GM12878 (cell line): ENCODE measurements at regions not wholly inside any gene's neighbourhood (a gene's known extent, or its start where the extent isn't known, plus 50 kb on each side); places are given as distances from the start of the nearest gene placed in this dataset.

Experiments
- ATAC-seq: fragments of 200-7000 bp; cut with Tn5 transposase; 3 replicates; pipeline ENCODE4 v1.9.1; 2020; ENCODE audit warnings: mild to moderate bottlenecking, moderate library complexity
- BruUV-seq: library from RNA; stranded (reverse); fragments of 400-500 nt; replicated peaks from 2 replicates; lab custom pipeline; 2021; lab: Mats Ljungman, UMichigan
- CTCF ChIA-PET: fragments of 300-600 bp; sonication (Branson Sonifier 250); formaldehyde crosslinking; extraction: SDS; loops from one replicate; lab custom pipeline; 2021; ENCODE audit warnings: inconsistent platforms; lab: Yijun Ruan, JAX
- POLR2A ChIA-PET: fragments of 350-600 bp; formaldehyde crosslinking; extraction: SDS; loops from one replicate; lab custom pipeline; 2021; ENCODE audit warnings: inconsistent platforms; lab: Charles Lee
- RAD21 ChIA-PET: fragments of 300-600 bp; sonication (Branson Sonifier 250); formaldehyde crosslinking; loops from one replicate; lab custom pipeline; 2023; ENCODE audit warnings: antibody characterized with exemption; ENCODE audit not compliant: unreplicated experiment; lab: Charles Lee
- SMC1A ChIA-PET: fragments of 300-600 bp; sonication (Branson Sonifier 250); formaldehyde crosslinking; loops from one replicate; lab custom pipeline; 2023; ENCODE audit not compliant: unreplicated experiment, uncharacterized antibody; lab: Charles Lee
- DNase-seq: peaks from one replicate; pipeline ENCODE4 v3.0.0-alpha.2; 2011; ENCODE audit warnings: low read depth, low spot score
- FAIRE-seq: peaks from 3 replicates; lab custom pipeline; 2011; peaks lifted over from hg19 to GRCh38; lab: Jason Lieb, UNC
- H2AFZ ChIP-seq: 2 replicates; pipeline ENCODE4 v1.6.0; 2011; ENCODE audit warnings: low read depth, low read length, control low read depth; ENCODE audit not compliant: control insufficient read depth
- H3K27ac ChIP-seq: 2 replicates; pipeline ENCODE4 v1.5.1; 2011; ENCODE audit warnings: control low read depth; ENCODE audit not compliant: control insufficient read depth, insufficient read depth
- H3K27me3 ChIP-seq, 2 experiments: replicated peaks in 1 of 2; 2 replicates each; pipeline versions ENCODE4 v1.6.0 to v1.6.1; 2011; ENCODE audit warnings: low read length in 1 of 2; ENCODE audit not compliant: control insufficient read depth in 2 of 2, insufficient read depth in 2 of 2
- H3K36me3 ChIP-seq, 2 experiments: 2 replicates each; pipeline ENCODE4 v1.5.1; 2011; ENCODE audit warnings: low read length in 1 of 2; ENCODE audit not compliant: control insufficient read depth in 2 of 2, insufficient read depth in 2 of 2
- H3K4me1 ChIP-seq: 2 replicates; pipeline ENCODE4 v1.6.1; 2011; ENCODE audit warnings: mild to moderate bottlenecking, low read length, moderate library complexity, mixed read lengths; ENCODE audit not compliant: control insufficient read depth, insufficient read depth
- H3K4me2 ChIP-seq: 2 replicates; pipeline ENCODE4 v1.6.0; 2011; ENCODE audit warnings: control low read depth; ENCODE audit not compliant: control insufficient read depth, insufficient read depth
- H3K4me3 ChIP-seq: fragments of 200-600 bp; sonication (generic); 2 replicates; pipeline ENCODE4 v1.5.1; 2016
- H3K79me2 ChIP-seq: 2 replicates; pipeline ENCODE4 v1.6.0; 2011; ENCODE audit warnings: low read length; ENCODE audit not compliant: control insufficient read depth, insufficient read depth
- H3K9ac ChIP-seq: 2 replicates; pipeline ENCODE4 v1.8.0; 2011; ENCODE audit warnings: low read length, control low read depth, mixed read lengths; ENCODE audit not compliant: control insufficient read depth, insufficient read depth
- H3K9me3 ChIP-seq: replicated peaks from 3 replicates; pipeline ENCODE4 v1.5.1; 2011; ENCODE audit warnings: mild to moderate bottlenecking, low read length; ENCODE audit not compliant: control insufficient read depth, insufficient read depth
- H4K20me1 ChIP-seq: 2 replicates; pipeline ENCODE4 v1.6.0; 2011; ENCODE audit not compliant: control insufficient read depth, insufficient read depth
- BMI1 ChIP-seq: fragments of 450-650 bp; IDR thresholded peaks from 2 replicates; pipeline ENCODE4 v1.6.1; 2016; ENCODE audit warnings: mild to moderate bottlenecking, moderate library complexity, borderline replicate concordance
- CTCF ChIP-seq, 3 experiments: IDR thresholded peaks in 2 of 3; conservative IDR thresholded peaks in 1 of 3; 2 replicates each; pipeline ENCODE4 v1.5.1; 2011; ENCODE audit warnings: low read depth in 3 of 3, low read length in 3 of 3, mild to moderate bottlenecking in 3 of 3, control low read depth in 2 of 3, moderate library complexity in 2 of 3, inconsistent platforms in 1 of 3, mixed read lengths in 1 of 3; ENCODE audit not compliant: control insufficient read depth in 2 of 3, insufficient read depth in 1 of 3; ENCODE audit errors: extremely low read depth in 1 of 3
- ETV6 ChIP-seq, 2 experiments: fragments of 450-650 bp in 1 of 2; IDR thresholded peaks in 1 of 2; conservative IDR thresholded peaks in 1 of 2; 2 replicates each; pipeline ENCODE4 v1.6.1; 2014; ENCODE audit warnings: antibody characterized with exemption in 1 of 2, borderline replicate concordance in 1 of 2, low read depth in 1 of 2, mild to moderate bottlenecking in 1 of 2, moderate library complexity in 1 of 2
- MEF2A ChIP-seq: IDR thresholded peaks from 2 replicates; pipeline ENCODE4 v1.6.1; 2011; ENCODE audit warnings: low read depth, mild to moderate bottlenecking, low read length, moderate library complexity; ENCODE audit not compliant: insufficient read depth
- NR2C1 ChIP-seq: fragments of 450-650 bp; IDR thresholded peaks from 2 replicates; pipeline ENCODE4 v1.6.1; 2017; ENCODE audit warnings: antibody characterized with exemption, mild to moderate bottlenecking, moderate library complexity
- NR2C2 ChIP-seq: IDR thresholded peaks from 2 replicates; pipeline ENCODE4 v1.6.1; 2011; ENCODE audit warnings: borderline replicate concordance, low read depth; ENCODE audit not compliant: control insufficient read depth, insufficient read length
- RAD21 ChIP-seq: IDR thresholded peaks from 2 replicates; pipeline ENCODE4 v1.6.1; 2011; ENCODE audit warnings: mild to moderate bottlenecking, low read depth, low read length, moderate library complexity; ENCODE audit not compliant: insufficient read depth
- SMC3 ChIP-seq: IDR thresholded peaks from 2 replicates; pipeline ENCODE4 v1.6.1; 2011; ENCODE audit warnings: low read length, improper control_type of control experiment, borderline replicate concordance
- SP1 ChIP-seq: IDR thresholded peaks from one replicate; pipeline ENCODE4 v1.6.1; 2011; ENCODE audit warnings: low read depth, low read length
- SPI1 ChIP-seq: IDR thresholded peaks from 2 replicates; pipeline ENCODE4 v1.6.1; 2011; ENCODE audit warnings: low read depth, mild to moderate bottlenecking, low read length, moderate library complexity, borderline replicate concordance; ENCODE audit not compliant: insufficient read depth
- TBL1XR1 ChIP-seq: IDR thresholded peaks from 2 replicates; pipeline ENCODE4 v1.6.1; 2012; ENCODE audit warnings: low read depth, low read length, improper control_type of control experiment
- TCF3 ChIP-seq: IDR thresholded peaks from 2 replicates; pipeline ENCODE4 v1.6.1; 2012; ENCODE audit warnings: low read depth, mild to moderate bottlenecking, low read length, borderline replicate concordance; ENCODE audit not compliant: insufficient read depth
- YY1 ChIP-seq: IDR thresholded peaks from 2 replicates; pipeline ENCODE4 v1.6.1; 2011; ENCODE audit warnings: low read depth, mild to moderate bottlenecking, low read length
- WGBS: methylation state at CpG from one replicate; pipeline ENCODE4 v1.1.6; 2016; ENCODE audit warnings: low lambda C conversion rate; ENCODE audit not compliant: insufficient replicate concordance, insufficient coverage; ENCODE audit errors: missing lambda C conversion rate; 5-methylcytosine and 5-hydroxymethylcytosine counted together
- in situ Hi-C: fragments of 300-500 bp; cut with MboI; formaldehyde crosslinking; loops from 9 replicates; pipeline ENCODE4 v1.14.3; 2018; ENCODE audit warnings: mixed read lengths
- intact Hi-C: fragments of 100-400 bp; cut with micrococcal nuclease; formaldehyde crosslinking; loops from one replicate; pipeline ENCODE4 v1.14.2; 2022; ENCODE audit not compliant: unreplicated experiment
- TF ChIP-seq, protein P1 (sequence below): fragments of 450-650 bp; IDR thresholded peaks from 2 replicates; pipeline ENCODE4 v1.6.1; 2016; ENCODE audit warnings: mild to moderate bottlenecking

DNA sequence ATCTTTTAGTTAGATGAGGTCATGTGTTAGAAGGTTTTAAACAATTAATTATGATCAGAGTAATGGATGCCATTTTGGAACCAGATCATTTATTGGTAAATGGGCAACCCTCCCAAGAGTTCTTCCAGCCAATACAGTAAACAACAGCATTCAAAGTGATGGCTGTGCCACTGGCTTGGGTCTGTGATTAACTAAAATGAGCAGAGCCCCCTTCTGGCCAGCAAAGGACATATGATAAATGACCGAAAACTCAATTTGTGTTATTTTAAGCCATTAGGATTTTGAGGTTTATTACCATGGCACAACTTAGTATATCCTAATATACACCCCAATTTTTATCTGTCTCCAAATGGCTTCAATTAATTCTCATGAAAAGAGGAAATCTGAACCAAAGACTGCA, 90.8 kb upstream of the NPFFR2 start:
- no peak overlapping the region for H2AFZ ChIP-seq
- ChIA-PET POLR2A (no interaction called here), SMC1A (no interaction called here), RAD21 (no interaction called here), CTCF (no interaction called here)
- peak; percentile 69 for ATAC-seq
- no peak overlapping the region for H3K27ac ChIP-seq
- H3K27me3 ChIP-seq = no peaks in the 10 kb centered on the region
- no peak for FAIRE-seq
- no peak overlapping the region for H3K4me3 ChIP-seq
- no peaks in the 10 kb centered on the region for H3K36me3 ChIP-seq
- no peak overlapping the region for H3K4me2 ChIP-seq
- no peaks in the 10 kb centered on the region for H3K9me3 ChIP-seq
- no peaks in the 10 kb centered on the region for H4K20me1 ChIP-seq
- in situ Hi-C loops = no loop called here
- no peak overlapping the region for H3K9ac ChIP-seq
- WGBS = 0% methylated on average over 1 of the region's 1 CpG
- TF ChIP-seq SPI1 = no peak
- TF ChIP-seq SP1 = no peak
- TF ChIP-seq CTCF (IDR thresholded peaks at IDR 0.05 in 2 of 3, conservative IDR thresholded peaks at IDR 0.05 in 1 of 3; ENCODE audit: control insufficient read depth in 2 of 3, extremely low read depth in 1 of 3, insufficient read depth in 1 of 3, low read depth in 3 of 3, low read length in 3 of 3) = peak; percentile 26 to 36 (median 31); a peak in 4 of 6 replicates
- TF ChIP-seq RAD21 = peak; percentile 33; the same call in 1 of the 2 replicates
- TF ChIP-seq SMC3 = peak; percentile 39; the same call in 1 of the 2 replicates
- no peak for TF ChIP-seq NR2C1
- no peaks in the 10 kb centered on the region for H3K4me1 ChIP-seq
- intact Hi-C loops = no loop called here
- BruUV-seq = no TSS peak
- no peaks in the 10 kb centered on the region for H3K79me2 ChIP-seq
- no peak for DNase-seq

GRCh38 chr4:71944956-71945355, 86.8 kb upstream of the NPFFR2 start:
- Histone ChIP-seq H3K36me3 (no peaks in the 10 kb centered on the region), H3K9ac (no peak overlapping the region), H2AFZ (no peak overlapping the region), H4K20me1 (no peaks in the 10 kb centered on the region), H3K4me2 (no peak overlapping the region), H3K9me3 (no peaks in the 10 kb centered on the region), H3K79me2 (no peaks in the 10 kb centered on the region), H3K27ac (no peak overlapping the region), H3K4me3 (no peak overlapping the region), H3K27me3 (no peaks in the 10 kb centered on the region), H3K4me1 (no peaks in the 10 kb centered on the region)
- no TSS peak for BruUV-seq
- DNase-seq (no peak), ATAC-seq (no peak), FAIRE-seq (no peak)
- TF ChIP-seq BMI1 (no peak), ETV6 (conservative IDR thresholded peaks at IDR 0.05 in 1 of 2, IDR thresholded peaks at IDR 0.05 in 1 of 2; ENCODE audit: borderline replicate concordance in 1 of 2, low read depth in 1 of 2) (no peak), YY1 (no peak), TCF3 (no peak), TBL1XR1 (no peak), NR2C2 (no peak), MEF2A (no peak)
- TF ChIP-seq, protein P1, sequence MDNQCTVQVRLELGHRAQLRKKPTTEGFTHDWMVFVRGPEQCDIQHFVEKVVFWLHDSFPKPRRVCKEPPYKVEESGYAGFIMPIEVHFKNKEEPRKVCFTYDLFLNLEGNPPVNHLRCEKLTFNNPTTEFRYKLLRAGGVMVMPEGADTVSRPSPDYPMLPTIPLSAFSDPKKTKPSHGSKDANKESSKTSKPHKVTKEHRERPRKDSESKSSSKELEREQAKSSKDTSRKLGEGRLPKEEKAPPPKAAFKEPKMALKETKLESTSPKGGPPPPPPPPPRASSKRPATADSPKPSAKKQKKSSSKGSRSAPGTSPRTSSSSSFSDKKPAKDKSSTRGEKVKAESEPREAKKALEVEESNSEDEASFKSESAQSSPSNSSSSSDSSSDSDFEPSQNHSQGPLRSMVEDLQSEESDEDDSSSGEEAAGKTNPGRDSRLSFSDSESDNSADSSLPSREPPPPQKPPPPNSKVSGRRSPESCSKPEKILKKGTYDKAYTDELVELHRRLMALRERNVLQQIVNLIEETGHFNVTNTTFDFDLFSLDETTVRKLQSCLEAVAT = no peak
- 26% methylated on average over 2 of the region's 2 CpGs for WGBS
- ChIA-PET RAD21 (no interaction called here), CTCF (no interaction called here), POLR2A (no interaction called here), SMC1A (no interaction called here)
- in situ Hi-C loops = no loop called here
- intact Hi-C loops = no loop called here
